NCI-H774 (cell line): ENCODE measurements at regions not wholly inside any gene's neighbourhood (a gene's known extent, or its start where the extent isn't known, plus 50 kb on each side); places are given as distances from the start of the nearest gene placed in this dataset.

Experiments
- DNase-seq: peaks from one replicate; lab custom pipeline; 2025; lab: John Stamatoyannopoulos, UW

GRCh38 chr4:125440814-125441213 lies 126.1 kb downstream of the FAT4 start:
- DNase-seq, result no peak

DNA sequence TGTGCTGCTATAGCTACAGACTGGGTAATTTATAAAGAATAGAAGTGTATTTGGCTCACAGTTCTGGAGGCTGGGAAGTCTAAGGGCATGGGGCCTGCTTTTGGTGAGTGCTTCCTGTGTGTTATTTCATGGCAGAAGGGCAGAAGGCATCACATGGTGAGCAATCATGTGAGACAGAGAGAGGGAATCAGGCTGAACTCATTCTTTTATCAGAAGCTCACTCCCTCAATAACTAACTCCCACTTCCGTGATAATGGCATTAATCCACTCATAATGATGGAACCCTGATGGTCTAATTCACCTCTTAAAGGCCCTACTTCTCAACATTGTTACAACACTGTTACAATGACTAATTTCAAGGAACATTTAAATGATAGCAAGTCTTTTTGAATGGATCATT lies 129.4 kb downstream of the FAT4 start:
- no peak for DNase-seq

DNA sequence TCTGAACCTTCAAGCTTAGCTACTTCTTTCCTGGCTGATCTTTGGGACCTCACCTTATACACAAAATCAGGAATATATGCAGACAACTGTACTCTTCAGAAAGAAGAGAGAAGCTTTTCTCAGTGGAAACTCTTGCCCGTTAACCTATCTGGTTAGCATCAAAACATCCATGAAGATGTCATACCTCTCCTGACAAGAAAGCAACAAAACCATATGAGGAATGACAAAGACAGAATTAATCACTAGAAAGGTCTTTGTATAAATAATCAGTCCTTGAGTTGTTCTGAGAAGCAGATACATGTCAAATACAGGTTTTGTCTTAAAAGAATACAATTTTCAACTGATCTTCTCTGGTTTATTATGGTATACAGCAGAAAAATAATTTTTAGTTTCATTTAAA lies 130.8 kb downstream of the FAT4 start:
- DNase-seq, result no peak

- no peak for DNase-seq
Measured at GRCh38 chr4:125447551-125448290, 133.0 kb downstream of the FAT4 start.

DNA sequence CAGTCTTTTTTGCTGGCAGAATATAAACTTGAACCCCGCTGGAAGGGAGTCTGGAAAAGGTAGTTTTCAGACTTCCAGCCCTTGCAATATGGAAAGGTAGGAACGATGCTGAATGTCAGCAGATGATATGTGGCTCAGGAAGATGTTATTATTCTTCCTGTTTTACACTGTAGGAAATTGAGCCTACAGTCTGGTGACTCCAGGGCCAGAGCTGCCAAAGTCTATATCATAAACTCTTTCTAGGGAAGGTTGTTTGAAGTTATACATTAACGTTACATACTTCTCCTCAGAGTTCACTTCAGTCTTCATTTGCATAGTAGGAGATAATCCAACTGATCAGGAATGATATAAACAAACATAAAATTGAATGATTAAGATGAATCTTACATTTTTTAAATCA lies 141.3 kb downstream of the FAT4 start:
- DNase-seq, result no peak

DNA sequence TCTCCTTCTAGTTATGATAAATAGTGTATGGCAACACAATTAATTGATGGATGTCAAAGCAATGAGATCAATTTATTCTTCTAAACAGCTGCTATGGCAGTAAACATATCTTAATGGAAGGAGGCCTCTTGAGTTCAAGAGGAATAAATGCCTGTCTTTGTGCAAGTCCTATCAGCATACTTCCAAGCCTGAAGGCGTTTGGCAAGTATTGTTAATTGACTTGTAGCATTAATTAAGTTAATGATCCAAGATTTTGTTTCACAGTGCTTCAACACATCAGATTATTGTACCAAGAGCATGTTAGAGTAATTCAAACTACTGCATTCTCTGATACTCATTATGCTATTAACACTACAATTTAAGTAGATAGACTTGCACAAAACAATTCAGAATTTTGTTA lies 144.8 kb downstream of the FAT4 start:
- no peak for DNase-seq

DNA sequence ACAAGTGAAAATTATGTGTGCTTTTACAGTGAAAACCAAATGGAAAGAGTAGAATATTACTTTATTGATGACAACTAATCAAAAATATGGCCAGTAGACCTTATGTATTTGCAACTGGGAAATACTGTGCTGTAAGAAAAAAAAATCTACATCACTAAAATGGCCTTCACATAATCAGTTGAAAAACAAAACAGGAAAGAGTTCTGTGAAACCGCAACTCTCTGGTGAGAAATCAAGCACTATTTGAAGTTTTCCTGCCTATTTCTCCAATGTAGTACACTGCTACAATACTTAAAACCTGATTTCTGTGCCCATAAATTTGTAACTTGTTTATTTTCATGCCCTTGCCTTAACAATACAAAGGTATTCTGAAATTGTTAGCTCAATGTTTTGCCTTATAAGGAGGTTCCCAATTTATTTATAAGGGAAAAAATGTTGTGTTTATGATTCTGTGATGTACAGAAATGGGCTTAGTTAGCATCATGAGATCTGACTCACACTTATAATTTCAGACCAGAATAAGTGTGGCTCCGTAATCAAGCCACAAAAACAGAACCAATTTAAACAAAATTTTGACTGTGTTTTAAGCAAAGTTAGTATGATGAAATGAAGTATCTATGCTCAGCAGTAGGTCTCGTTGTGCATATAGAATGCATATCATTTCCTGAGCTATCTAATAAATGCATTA lies 147.1 kb downstream of the FAT4 start:
- DNase-seq, result no peak

GRCh38 chr4:125464146-125464545 lies 149.4 kb downstream of the FAT4 start:
- DNase-seq, result no peak

GRCh38 chr4:125481334-125482045 lies 166.7 kb downstream of the FAT4 start:
- no peak for DNase-seq

DNA sequence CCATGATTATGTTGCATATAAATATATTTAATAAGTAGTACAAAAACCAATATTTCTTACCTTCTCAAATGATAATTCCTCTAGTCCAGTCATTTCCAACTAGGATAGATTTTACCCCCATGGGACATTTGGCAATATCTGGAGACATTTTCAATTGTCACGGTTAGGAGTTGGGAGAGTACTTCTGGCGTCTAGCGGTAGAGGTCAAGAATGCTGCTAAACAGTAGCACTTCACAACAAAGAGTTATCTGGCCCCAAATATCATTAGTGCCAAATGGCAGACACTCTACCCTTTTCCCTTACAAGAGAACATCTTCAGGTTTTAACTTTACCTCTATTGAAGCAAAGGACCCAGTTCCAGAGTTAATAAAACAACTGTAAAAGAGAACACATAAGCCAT lies 168.1 kb downstream of the FAT4 start:
- no peak for DNase-seq

DNA sequence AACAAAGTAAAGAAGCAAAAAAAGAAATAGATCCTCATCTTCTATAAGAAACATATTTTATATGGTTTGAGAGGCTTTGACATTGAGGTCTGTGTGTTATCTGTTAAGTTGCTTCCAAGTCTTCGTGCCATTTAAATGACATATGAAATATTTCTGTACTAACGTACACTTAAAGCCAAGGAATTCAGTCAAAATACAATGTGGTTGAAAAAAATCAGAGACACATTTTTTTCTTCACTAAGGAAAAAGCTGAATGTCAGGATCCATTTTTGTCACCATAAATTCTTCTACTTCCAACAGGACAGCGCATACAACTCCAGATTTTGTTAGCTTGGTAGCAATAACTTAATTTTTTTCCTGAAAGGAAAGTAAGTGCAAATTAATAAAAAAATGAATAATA lies 168.5 kb downstream of the FAT4 start:
- DNase-seq, result no peak

DNA sequence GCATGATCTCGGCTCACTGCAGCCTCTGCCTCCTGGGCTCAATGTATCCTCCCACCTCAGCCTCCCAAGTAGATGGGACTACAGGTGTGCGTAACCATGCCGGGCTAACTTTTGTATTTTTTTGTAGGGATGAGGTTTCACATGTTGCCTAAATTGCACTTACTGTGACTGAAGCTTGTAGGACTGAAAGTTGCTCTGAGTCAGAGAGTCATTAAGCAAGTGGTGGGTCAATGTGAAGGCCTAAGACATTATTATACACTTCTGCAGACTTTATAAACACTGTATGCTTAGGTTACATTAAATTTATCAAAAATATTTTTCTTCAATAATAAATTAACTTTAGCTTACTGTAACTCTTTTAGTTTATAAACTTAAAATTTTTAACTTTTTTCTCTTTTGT lies 170.2 kb downstream of the FAT4 start:
- no peak for DNase-seq

- no peak for DNase-seq
Measured at GRCh38 chr4:125486351-125486750, 171.6 kb downstream of the FAT4 start.

GRCh38 chr4:125489952-125490690 lies 175.4 kb downstream of the FAT4 start:
- no peak for DNase-seq

DNA sequence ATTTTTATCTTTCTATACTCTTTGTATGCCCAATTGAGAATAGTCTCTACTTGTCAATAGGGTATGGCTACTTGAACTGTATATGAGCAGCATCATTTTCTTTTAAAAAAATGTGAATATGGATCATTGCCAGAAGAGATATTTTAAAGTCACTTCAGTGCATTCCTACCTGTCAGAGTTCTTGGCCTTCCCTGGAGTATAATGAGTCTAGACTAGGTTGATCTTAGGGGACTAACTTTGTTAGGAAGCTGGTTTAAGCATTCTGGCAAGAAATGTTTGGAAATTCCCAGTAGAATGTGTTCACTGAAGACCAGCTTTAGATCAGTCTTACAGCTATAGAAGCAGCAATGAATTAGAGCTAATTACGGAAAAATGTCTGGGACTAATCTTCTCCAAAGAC lies 178.2 kb downstream of the FAT4 start:
- DNase-seq, result no peak

- DNase-seq, result no peak
Measured at GRCh38 chr4:125497861-125498260, 183.1 kb downstream of the FAT4 start.

- DNase-seq, result no peak
Measured at GRCh38 chr4:125498981-125499380, 184.2 kb downstream of the FAT4 start.

DNA sequence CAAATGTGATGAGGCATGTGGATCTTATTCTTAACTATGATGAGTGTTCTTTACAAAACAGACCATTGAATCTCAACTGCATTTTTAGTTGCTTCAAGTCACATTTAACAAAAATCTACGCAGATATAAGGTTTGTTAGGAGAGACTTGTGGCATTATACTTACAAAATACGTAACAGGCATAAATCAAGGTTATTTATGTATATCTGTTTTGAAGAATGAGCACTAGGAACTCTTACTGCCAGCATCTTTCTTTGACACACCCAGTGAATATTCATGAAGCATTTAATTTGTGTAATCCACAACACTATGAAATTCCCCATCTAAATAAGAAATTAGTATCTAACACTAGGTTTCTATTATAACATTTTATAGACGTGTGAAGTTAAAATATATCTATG lies 186.3 kb downstream of the FAT4 start:
- DNase-seq, result no peak

DNA sequence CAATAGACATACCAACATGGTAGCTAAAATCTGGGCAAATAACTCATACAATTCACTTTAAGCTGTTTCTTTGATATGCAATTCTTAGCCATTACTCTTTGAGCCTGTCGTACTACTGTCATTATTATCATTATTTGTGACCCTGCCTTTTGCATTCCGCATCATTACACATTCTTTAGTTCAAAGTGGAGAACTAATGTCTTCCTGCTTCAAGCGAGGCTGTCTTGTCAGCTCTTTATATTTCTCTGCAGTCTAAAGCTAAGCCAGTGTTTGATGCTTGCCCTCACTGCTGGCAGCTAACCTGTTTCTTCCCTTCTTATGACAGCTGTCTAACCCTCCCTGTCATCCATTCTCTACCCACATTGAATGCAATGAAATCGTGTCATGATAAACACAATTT lies 186.8 kb downstream of the FAT4 start:
- no peak for DNase-seq

GRCh38 chr4:125505621-125506020 lies 190.9 kb downstream of the FAT4 start:
- DNase-seq, result no peak

GRCh38 chr4:125507141-125507540 lies 192.4 kb downstream of the FAT4 start:
- DNase-seq, result no peak

GRCh38 chr4:125511715-125512114 lies 197.0 kb downstream of the FAT4 start:
- no peak for DNase-seq

DNA sequence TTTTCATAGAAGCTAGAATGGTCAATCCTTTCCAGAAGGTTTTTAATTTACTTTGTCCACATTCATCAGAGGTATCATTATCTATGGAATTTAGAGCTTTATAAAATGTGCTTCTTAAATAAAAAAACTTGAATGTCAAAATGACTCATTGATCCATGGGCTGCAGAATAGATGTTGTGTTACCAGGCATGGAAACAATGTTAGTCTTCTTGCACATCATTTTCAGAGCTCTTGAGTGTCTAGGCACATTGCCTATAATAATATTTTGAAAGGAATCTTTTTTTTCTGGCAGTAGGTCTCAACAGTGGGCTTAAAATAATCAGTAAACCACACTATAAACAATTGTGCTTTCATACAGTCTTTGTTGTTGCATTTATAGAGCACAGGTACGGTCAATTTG lies 200.3 kb downstream of the FAT4 start:
- DNase-seq, result no peak
